Tibial artery (tissue), 4 donors: ENCODE measurements at regions not wholly inside any gene's neighbourhood (a gene's known extent, or its start where the extent isn't known, plus 50 kb on each side); places are given as distances from the start of the nearest gene placed in this dataset.

Experiments used
- DNase-seq, 2 donors: peaks; one replicate each; pipeline ENCODE4 v3.0.0-alpha.2; 2019
- H3K27ac ChIP-seq, 2 donors: fragments of 200-600 bp; sonication (generic) in 1 of 2; 1 replicate in 1 of 2; 2 replicates in 1 of 2; pipeline ENCODE4 v1.5.1; 2018 to 2019; ENCODE audit warnings: mild to moderate bottlenecking in 1 of 2
- H3K27me3 ChIP-seq, 2 donors: fragments of 200-600 bp; sonication (generic) in 1 of 2; one replicate each; pipeline versions ENCODE4 v1.5.1 to v1.6.0; 2016 to 2019
- H3K36me3 ChIP-seq, 3 donors: fragments of 200-600 bp; sonication (generic) in 2 of 3; one replicate each; pipeline ENCODE4 v1.5.1; 2016 to 2019; ENCODE audit warnings: mild to moderate bottlenecking in 2 of 3
- H3K4me1 ChIP-seq, 4 donors: fragments of 200-600 bp; sonication (generic) in 2 of 4; 1 replicate in 3 of 4; 2 replicates in 1 of 4; pipeline ENCODE4 v1.5.1; 2016 to 2019
- H3K4me3 ChIP-seq, 2 donors: fragments of 200-600 bp; sonication (generic) in 1 of 2; 1 replicate in 1 of 2; 2 replicates in 1 of 2; pipeline ENCODE4 v1.5.1; 2018 to 2019; ENCODE audit warnings: mild to moderate bottlenecking in 2 of 2
- H3K9me3 ChIP-seq, 3 donors: fragments of 200-600 bp; sonication (generic) in 1 of 3; one replicate each; pipeline ENCODE4 v1.5.1; 2016 to 2019
- CTCF ChIP-seq, 2 experiments: fragments of 200-600 bp in 1 of 2; fragments of 450-650 bp in 1 of 2; IDR thresholded peaks; one replicate each; pipeline ENCODE4 v1.5.1; 2017 to 2019; ENCODE audit warnings: antibody characterized with exemption in 2 of 2, mild to moderate bottlenecking in 1 of 2, moderate library complexity in 1 of 2
- intact Hi-C: fragments of 100-400 bp; cut with DNase I; formaldehyde crosslinking; loops from one replicate; pipeline ENCODE4 v1.15.0; 2023; ENCODE audit warnings: low total_unique reads

- Histone ChIP-seq H3K9me3 (no peaks in the 10 kb centered on the region), H3K27me3 (no peaks in the 10 kb centered on the region), H3K4me3 (no peak overlapping the region), H3K36me3 (no peaks in the 10 kb centered on the region), H3K27ac (no peak overlapping the region), H3K4me1 (no peaks in the 10 kb centered on the region)
- intact Hi-C loops, result no loop called here
- DNase-seq, result no peak
- TF ChIP-seq CTCF (IDR thresholded peaks at IDR 0.05), result no peak
Observed at GRCh38 chr4:179486570-179487335, 2044.5 kb upstream of the AGA start.

GRCh38 chr4:179492260-179493080, 2050.2 kb upstream of the AGA start:
- intact Hi-C loops, result no loop called here
- Histone ChIP-seq H3K9me3 (no peaks in the 10 kb centered on the region), H3K36me3 (no peaks in the 10 kb centered on the region), H3K27me3 (no peaks in the 10 kb centered on the region), H3K27ac (no peak overlapping the region), H3K4me1 (no peaks in the 10 kb centered on the region), H3K4me3 (no peak overlapping the region)
- DNase-seq, result no peak
- TF ChIP-seq CTCF (IDR thresholded peaks at IDR 0.05), result no peak

GRCh38 chr4:179503976-179504375, 2061.7 kb upstream of the AGA start:
- no peak for DNase-seq
- no peak overlapping the region for H3K27ac ChIP-seq
- no peak overlapping the region for H3K4me3 ChIP-seq
- no peaks in the 10 kb centered on the region for H3K4me1 ChIP-seq
- no peak for TF ChIP-seq CTCF (IDR thresholded peaks at IDR 0.05)
- no peaks in the 10 kb centered on the region for H3K27me3 ChIP-seq
- intact Hi-C loops, result no loop called here
- no peaks in the 10 kb centered on the region for H3K36me3 ChIP-seq
- H3K9me3 ChIP-seq, result no peaks in the 10 kb centered on the region

DNA sequence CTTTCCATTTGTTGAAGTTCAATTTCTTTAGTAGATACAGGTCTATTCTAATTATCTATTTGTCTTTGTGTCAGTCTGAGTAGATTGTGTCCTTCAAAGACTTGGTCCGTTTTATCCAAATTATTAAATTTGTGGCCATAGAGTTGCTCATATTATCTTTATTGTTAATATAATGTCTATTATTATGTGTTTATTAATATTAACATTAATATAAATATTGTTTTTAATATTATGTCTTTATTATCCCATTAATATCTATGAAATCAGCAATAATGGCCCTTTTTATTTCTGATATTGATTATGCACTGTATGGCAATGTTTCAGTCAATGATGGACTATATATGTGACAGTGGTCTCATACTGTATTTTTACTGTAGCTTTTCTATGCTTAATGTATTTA, 2067.3 kb upstream of the AGA start:
- intact Hi-C loops, result no loop called here
- H3K36me3 ChIP-seq, result no peaks in the 10 kb centered on the region

DNA sequence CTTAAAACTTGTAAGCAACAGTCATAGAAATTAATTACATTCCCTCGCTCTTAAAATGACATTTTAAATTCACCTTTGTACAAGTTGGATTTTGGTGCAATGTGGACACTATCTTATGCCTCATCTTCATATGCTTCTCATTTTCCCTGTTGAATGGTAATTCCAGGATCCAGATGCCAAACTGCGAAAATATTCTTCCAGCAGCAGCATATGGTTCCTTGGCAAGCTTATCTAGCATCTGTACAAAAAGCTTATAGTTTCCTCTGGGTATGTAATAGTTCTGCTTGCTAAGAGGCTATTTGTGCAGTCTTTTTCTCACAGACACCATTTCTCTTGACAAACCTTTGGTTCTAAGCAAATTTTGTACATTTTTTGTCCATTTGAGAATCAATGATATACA, 2079.7 kb upstream of the AGA start:
- Histone ChIP-seq H3K36me3 (no peaks in the 10 kb centered on the region), H3K9me3 (no peaks in the 10 kb centered on the region), H3K4me1 (no peaks in the 10 kb centered on the region), H3K27me3 (no peaks in the 10 kb centered on the region), H3K4me3 (no peak overlapping the region), H3K27ac (no peak overlapping the region)
- intact Hi-C loops, result no loop called here
- no peak for DNase-seq
- no peak for TF ChIP-seq CTCF (IDR thresholded peaks at IDR 0.05)

More for the DNA sequence above, 2067.3 kb upstream of the AGA start:
- Histone ChIP-seq H3K9me3 (no peaks in the 10 kb centered on the region), H3K27me3 (no peaks in the 10 kb centered on the region), H3K4me1 (no peaks in the 10 kb centered on the region), H3K27ac (no peak overlapping the region), H3K4me3 (no peak overlapping the region)
- no peak for DNase-seq
- no peak for TF ChIP-seq CTCF (IDR thresholded peaks at IDR 0.05)
